GM19397 (cell line): ENCODE measurements at regions not wholly inside any gene's neighbourhood (a gene's known extent, or its start where the extent isn't known, plus 50 kb on each side); places are given as distances from the start of the nearest gene placed in this dataset.

Experiments
- ATAC-seq: cut with Tn5 transposase; IDR thresholded peaks from one replicate; pipeline ENCODE4 v1.9.1; 2021; ENCODE audit warnings: mild to moderate bottlenecking, moderate library complexity; ENCODE audit not compliant: unreplicated experiment

DNA sequence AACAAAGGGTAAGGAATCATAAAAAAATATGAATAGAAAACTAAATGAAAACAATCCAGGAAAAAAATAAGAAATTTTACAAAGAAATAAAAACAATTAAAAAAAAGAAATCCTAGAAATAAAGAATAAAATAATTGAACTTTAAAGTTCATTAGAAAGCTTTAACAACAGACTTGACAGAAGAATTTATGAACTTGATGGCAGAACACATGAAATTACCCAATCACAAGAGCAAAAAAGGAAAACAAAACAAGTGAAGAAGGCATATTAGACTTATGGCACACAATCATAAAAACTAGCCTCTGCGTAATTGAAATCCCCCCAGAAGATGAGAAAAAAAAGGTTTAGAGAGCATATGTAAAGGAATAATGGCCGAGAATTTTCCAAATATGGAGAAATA is 802.5 kb upstream of the B3GALT2 start:
- no peak for ATAC-seq

DNA sequence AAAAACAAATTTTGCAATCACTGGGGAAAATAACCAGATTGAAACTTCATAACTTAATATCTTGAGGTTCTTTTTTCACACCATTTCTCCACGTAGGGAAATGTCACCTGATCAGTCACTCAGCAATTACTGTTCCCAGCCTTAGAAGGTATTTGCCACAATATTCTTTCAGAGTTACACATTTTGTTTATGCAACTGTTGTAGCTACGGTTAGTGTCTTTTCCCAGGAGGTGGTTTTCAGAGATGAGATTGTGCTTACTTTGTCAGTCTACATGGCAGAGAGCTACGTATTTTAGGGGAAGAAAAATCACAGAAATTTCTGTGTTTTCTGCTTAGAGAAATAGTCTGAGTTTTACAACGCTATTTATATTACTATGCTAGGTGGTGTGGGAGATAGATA is 792.8 kb upstream of the B3GALT2 start:
- no peak for ATAC-seq

DNA sequence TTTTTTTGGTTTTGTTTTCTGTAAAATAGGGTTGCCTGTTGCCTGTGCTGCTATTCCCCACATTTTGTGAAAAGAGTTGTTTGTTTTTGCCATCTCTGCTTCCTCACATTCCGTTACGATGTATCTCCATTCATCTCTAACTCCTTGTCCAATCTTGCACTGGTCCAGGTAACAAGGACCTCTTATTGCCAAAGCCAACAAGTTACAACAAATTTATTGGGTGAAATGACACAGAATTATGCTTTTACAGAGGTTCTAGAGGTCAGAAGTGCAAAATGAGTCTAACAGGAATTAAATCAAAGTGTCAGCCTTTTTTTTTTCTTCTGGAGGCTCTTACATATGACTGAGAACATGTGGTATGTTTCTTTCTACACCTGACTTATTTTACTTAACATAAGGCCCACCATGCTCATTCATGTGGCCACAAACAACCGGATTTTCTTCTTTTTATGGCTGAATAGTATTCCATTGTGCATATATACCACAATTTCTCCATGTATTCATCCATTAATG is 787.9 kb upstream of the B3GALT2 start:
- no peak for ATAC-seq

DNA sequence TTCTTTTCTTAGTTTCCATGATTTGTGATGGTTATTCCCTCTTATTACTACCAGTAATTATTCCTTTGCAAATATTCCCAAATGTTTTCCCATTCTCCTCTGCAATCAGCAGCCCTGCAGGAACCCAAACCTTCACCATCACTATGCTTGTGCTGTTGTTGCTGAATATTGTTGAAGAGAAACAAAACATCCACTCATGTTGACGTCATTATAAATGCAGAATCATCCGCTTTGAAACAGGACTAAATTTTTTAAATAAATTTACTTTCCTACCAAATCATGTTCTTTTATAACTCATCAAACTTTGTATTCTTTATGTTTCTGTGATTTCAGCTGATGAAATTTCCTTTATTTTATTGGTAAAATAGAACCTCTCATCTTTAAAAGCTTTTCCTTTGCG is 787.0 kb upstream of the B3GALT2 start:
- no peak for ATAC-seq

DNA sequence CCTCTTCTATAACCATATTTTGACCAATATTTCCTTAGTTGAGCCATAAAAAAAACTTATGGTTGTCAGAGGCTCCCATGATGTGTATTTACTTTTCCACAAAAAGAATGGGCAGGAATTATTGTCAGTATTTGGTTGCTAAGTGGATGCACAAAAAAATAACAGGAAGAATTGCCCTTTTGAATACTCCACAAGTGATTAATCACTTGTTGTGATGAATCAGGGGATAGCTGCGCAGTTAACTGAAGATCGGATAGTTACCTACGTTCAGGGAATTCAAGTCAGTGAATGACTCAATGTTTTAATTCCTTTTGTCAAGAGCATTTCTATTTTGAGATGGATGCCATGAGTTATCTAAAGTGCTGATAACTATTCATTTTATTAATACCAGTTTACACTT is 785.2 kb upstream of the B3GALT2 start:
- ATAC-seq, result no peak

DNA sequence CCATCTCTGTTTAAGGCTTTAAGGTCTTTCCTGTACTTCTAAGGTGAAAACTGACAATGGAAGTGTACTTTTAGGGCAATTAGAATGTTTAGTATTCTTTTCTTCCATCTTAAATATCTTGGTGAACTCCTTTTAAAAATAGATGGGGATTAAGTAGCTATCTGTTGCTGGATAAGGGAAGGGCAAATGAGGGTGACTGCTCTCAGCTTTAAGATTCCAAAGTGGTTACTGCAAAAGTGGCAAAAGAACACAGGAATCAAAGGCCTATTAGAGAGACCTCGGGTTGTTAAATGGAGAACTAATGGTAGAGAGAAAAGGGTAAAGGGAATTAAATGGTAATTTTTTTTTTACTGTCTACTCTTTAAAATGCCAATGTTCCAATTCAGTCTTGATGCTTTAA is 774.1 kb upstream of the B3GALT2 start:
- no peak for ATAC-seq

DNA sequence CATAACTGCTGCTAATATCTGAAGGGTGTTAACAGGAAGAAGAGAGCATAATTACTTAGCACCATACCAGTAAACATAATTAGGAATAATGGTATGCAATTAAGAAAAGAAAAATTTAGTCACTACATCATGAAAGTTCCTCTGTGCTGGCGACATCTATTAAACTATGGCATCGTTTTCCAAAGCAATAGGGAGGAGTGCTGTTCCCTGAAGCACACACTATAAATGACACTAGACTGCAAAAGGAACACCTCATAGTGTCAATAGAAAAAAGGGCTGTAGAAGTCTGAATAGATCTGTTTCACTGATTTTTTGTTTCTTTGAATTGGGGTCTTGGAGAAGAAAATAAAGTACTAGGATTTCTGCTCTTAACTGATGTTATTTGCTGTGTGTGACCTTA is 773.6 kb upstream of the B3GALT2 start:
- no peak for ATAC-seq

DNA sequence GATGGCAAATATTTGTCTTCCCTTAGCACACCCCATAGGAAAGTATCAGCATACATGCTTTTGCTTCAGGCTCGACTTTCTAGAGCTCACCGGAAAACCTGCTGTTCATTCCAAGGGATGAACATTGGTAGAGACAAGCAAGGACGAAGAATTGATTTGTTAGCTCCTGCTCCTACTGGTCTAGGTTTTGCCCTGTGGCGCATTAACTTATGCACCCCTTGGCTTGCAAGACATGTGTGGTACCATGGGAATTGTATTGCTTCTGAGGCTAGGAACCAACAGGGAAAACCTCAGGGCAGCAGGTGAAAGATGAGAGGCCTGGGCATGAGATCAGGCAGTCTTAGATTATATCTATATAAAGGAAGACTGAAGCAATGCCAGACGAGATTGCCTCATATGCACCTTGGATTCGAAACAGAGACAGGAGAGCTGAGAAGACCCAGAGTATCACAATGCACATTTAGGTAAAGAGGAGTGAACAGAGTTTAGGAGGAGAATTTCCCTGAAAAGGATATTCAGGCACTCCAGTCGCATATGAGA is 771.2 kb upstream of the B3GALT2 start:
- ATAC-seq, result no peak

DNA sequence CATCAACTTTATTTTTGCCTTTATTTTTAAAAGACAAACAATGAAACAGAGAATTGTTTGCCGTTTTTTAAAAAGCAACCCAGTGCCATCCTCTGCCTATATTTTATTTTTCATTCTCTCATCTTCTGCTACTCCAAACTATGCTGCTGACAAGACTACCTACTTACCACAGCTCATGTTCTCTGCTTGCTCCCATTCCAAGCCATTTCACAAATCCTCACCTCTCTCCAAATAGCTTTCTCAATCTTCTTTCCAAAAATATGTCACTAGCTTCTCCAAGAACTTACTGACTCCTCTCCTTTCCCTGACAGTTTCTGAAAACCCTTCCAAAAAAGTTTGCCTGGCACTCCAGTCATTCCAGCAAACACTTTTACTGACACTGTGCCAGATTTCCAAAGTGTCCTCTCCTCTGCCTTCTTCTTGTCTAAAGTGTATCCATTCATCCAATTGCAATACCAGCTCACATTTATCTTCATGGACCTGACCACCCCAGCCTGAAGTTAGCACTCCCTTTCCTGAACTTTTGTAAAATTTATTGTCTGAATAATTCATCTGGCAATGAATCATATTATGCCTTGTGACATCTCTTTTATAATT is 766.5 kb upstream of the B3GALT2 start:
- no peak for ATAC-seq

DNA sequence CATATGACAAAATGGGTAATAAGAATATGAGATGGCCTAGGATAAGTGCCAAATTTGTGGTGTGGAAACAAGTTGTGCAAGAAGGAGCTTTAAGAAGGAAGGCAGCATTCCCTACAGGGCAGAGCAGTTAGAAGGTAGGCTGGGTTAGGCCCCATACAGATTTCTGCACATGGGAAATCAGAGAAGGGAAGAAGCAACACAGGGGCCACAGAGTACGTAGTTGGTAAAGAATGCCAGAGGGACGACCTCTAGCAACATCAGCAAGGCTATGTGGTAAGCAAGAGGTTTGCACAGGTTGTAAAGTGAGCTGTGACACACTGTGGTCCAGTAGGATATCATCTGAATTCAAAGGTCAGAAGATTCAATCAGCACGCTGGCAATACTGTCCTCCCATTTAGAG is 765.6 kb upstream of the B3GALT2 start:
- ATAC-seq, result no peak

DNA sequence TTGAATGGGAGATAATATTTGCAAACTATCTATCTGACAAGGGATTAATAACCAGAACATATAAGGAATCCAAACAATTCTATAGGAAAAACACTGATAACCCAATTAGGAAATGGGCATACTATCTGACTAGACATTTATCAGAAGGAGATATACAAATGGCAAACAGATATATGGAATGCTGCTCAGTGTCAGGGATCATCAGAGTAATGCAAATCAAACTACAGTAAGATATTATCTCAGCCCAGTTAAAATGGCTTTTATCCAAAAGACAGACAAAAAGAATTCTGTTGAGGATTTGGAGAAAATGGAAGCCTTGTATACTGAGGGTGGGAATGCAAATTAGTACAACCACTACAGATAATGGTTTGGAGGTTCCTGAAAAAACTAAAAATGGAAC is 758.0 kb upstream of the B3GALT2 start:
- ATAC-seq, result no peak

DNA sequence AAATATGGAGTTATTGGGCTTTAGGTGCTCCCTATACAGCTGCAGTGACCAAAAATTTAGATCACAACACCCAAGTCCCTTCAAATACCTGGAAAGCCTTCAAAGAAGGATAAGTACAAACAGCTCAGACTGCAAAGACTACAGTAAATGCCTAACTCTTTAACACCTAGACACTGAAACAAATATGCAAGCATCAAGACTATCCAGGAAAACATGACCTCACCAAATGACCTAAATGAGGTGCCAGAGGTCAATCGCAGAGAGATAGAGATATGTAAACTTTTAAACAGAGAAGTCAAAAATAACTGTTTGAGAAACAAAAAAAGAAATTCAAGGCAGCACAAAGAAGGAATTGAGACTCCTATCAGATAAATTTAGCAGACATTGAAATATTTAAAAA is 753.8 kb upstream of the B3GALT2 start:
- ATAC-seq, result no peak

DNA sequence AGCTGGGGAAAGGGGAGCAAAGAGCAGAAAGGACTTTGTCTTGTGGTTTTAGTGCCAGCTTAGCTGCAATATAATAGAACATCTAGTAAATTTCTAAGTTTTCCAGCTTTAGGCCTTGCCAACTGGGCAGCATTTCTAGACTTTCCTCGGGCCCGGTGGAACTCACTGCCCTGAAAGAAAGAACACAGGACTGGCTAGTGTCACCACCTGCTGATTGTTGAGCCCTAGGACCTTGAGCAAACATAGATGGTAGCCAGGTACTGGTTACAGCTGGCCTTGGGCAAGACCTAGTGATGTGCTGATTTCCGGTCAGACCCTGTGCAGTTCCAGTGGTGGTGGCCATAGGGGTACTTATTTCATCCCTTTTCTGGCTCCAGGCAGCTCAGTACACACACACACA is 753.2 kb upstream of the B3GALT2 start:
- ATAC-seq, result no peak

DNA sequence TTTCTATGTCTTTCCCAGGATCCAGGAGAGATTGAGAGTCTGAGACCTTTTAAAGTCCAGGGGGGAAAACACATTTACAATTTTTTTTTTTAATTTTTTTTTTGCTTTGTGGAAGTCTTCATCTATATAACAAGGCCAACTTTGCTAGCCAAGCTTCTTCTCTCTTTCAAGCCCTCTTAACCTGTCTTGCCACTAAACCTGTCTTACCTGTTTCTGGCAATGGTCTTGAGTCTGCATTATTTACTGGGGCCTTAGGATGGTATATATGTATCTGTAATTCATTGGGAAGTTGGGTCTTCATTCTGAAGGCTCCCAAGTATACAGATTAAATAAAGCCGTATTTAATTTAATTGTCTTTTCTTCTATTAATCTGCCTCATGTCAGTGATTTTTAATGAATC is 750.9 kb upstream of the B3GALT2 start:
- no peak for ATAC-seq

DNA sequence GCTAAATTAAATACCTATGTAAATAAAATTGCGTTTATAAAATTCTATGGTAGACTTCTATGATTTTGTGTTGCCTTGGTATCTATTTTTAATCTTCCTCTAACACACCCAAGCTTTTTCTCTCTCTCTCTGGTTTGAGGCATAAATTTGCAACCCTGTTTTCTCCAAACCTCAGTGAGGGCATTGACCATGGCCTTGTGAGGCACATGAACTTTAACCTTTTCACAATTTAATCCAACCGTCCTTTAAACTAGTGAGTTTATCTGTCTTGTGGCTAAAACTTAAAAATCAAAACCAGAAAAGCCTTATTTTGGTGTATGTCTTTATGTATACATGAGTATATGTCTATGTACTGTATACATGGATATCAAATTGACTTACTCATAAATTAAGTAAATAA is 746.6 kb upstream of the B3GALT2 start:
- ATAC-seq, result no peak

DNA sequence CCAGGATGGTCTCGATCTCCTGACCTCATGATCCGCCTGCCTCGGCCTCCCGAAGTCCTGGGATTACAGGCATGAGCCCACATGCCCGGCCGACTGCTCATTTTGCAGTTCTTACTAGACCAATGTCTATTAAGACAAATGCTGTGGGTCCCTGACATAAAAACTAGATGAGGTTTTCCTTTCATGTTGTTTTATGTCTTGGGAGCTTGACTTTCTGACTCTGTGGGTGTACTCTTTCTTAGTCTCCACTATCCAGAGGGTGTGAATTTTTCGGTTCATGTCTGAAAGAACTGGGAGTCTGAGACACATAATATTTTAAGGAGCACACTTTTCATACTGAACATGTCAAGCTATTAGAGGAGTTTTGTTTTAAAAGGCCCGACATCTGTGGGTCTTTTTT is 744.9 kb upstream of the B3GALT2 start:
- no peak for ATAC-seq

DNA sequence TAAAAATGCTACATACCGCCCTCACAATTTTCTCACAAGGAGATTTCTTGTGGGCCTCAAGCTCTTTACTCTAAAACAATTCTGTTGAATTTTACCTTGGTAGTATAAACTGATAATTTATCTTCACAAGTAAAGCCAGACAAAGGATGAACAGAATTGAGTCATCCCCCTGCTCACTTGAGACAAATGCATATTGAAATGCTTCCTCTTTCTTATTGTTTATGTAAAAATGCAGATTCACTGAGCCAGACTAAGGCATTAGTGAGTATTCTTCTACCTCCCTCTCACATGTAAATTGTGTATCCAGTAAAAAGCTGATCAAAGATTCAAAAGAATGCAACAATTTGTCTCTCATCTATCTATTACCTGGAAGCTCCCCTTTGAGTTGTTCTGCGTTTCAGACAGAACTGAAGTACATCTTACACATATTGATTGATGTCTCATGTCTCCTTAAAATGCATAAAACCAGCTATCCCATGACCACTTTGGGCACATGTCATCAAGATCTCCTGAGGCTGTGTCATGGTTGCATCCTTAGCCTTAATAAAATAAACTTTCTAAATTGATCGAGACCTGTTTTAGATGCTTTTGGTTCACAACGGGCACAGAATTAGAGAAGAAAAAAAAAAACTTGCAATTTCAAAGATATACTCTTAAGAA is 743.1 kb upstream of the B3GALT2 start:
- ATAC-seq, result no peak

DNA sequence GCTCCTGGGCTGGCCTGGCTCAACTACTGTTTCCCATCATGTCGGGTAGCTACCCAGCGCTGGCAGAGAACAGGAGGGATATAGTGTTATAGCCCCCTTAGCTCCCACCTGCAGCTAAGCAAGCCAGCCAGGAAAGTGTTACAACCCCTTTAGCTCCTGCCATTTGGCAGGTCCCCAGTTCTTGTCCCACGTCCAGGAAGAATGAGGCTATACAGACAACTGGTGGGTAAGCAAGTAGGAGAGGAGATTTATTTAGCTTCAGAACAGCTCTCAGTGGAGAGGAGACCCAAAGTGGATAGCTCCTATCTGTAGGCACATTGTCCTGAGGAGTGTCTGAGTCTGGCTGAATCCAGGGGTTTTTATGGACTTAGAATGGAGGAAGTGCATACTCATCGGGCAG is 741.1 kb upstream of the B3GALT2 start:
- ATAC-seq, result no peak

DNA sequence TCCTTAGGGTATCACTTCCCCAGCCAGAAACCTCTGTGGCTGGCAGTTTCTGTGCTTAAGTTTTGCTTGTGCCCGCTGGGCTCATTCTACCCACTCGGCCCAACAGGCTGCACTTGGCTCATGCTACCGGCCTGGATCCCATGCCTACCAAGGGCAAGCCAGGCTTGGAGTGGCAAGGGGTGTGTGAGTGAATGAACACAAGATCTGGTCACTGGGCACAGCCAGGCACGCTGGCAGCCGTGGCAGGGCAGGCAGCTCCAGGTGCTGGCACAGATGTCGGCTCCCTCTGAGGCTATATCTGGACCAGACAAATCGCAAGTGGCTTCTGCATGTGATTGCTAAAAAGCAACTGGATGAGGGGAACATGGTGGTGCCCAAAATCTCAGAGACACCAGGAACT is 740.5 kb upstream of the B3GALT2 start:
- no peak for ATAC-seq

DNA sequence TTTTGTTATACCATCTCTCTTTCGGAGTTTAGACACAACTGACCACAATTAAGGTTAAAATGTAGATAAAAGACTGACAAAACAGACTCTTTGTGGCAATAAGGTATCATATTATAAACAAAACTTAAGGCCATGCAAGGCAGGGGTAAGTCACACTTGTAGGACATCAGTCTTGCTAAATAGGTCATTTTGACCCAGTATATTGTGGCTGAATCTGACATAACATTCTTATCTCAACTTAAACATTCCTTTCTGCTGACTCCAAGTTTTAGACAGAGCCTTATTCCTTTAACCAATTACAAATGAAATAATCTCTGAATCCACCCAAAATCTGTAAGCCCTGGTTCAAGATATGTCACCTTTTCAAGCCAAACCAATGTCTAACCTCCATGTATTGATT is 733.4 kb upstream of the B3GALT2 start:
- no peak for ATAC-seq

DNA sequence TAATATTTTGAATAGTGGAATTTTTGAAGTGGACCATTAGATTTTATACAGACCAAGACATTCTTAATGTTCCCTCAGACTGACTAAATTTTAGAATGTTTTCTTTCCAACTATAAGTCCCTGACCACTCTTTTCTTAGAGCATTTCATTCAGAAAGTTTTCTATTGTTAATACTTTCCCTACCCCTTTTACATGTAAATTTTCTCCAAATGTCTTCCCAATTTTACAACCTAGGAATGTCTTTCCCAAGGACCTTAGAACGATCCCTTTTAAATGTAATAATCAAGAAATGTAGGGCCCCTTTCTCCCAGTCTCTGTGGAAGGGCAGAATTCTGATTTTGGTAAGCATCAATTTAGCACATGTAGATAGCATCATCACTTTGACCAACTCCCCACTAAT is 730.0 kb upstream of the B3GALT2 start:
- no peak for ATAC-seq

DNA sequence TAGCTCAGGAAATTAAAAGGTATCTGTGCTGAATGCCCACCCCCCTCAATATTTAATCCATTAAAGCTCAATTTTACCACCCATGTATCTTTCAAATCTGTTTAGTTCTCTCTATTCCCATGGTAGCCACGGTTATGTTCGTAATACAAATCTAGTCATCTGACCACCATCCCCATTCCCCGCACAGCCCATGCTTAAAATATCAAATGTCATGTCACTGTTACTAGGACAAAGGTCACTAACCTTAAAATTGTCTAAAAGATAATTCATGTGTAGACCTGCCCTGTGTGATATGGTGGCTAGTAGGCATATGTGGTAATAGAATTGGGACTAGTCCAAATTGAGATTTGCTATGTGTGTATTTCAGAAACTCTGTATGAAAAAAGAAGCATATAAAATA is 728.5 kb upstream of the B3GALT2 start:
- no peak for ATAC-seq
